Sigmoid colon (tissue), 6 donors: ENCODE measurements at regions not wholly inside any gene's neighbourhood (a gene's known extent, or its start where the extent isn't known, plus 50 kb on each side); places are given as distances from the start of the nearest gene placed in this dataset.

Experiments
- DNase-seq: peaks from one replicate; pipeline ENCODE4 v3.0.0-alpha.2; 2019
- H3K27ac ChIP-seq, 4 donors: fragments of 200-600 bp; sonication (generic); one replicate each; pipeline ENCODE4 v1.5.1; 2016 to 2019; ENCODE audit warnings: mild to moderate bottlenecking in 1 of 4
- H3K27me3 ChIP-seq, 3 donors: fragments of 200-600 bp; sonication (generic); one replicate each; pipeline ENCODE4 v1.5.1; 2019; ENCODE audit warnings: mild to moderate bottlenecking in 1 of 3
- H3K36me3 ChIP-seq, 4 donors: fragments of 200-600 bp; sonication (generic); one replicate each; pipeline ENCODE4 v1.5.1; 2016 to 2019
- H3K4me1 ChIP-seq, 4 donors: fragments of 200-600 bp; sonication (generic); one replicate each; pipeline ENCODE4 v1.5.1; 2017 to 2019
- H3K4me3 ChIP-seq, 4 donors: fragments of 200-600 bp; sonication (generic); one replicate each; pipeline ENCODE4 v1.5.1; 2017 to 2019; ENCODE audit warnings: mild to moderate bottlenecking in 2 of 4, moderate library complexity in 1 of 4
- H3K9me3 ChIP-seq, 4 donors: fragments of 200-600 bp in 3 of 4; sonication (generic) in 3 of 4; one replicate each; pipeline versions ENCODE4 v1.5.1 to v1.6.1; 2013 to 2019
- EP300 ChIP-seq, 4 donors: sonication (generic); formaldehyde crosslinking; IDR thresholded peaks; one replicate each; pipeline ENCODE4 v1.6.1; 2017; ENCODE audit warnings: antibody characterized with exemption in 4 of 4
- POLR2A ChIP-seq, 2 donors: fragments of 450-650 bp; IDR thresholded peaks; one replicate each; pipeline ENCODE4 v1.6.1; 2016; ENCODE audit warnings: antibody characterized with exemption in 2 of 2, mild to moderate bottlenecking in 2 of 2, moderate library complexity in 2 of 2
- POLR2AphosphoS5 ChIP-seq, 4 donors: sonication (generic); formaldehyde crosslinking; IDR thresholded peaks; one replicate each; pipeline ENCODE4 v1.6.1; 2017; ENCODE audit warnings: antibody characterized with exemption in 4 of 4
- WGBS, 2 donors: extraction: QIAGEN DNeasy Blood & Tissue Kit; methylation state at CpG; one replicate each; pipeline ENCODE4 v1.1.7; 2013; 5-methylcytosine and 5-hydroxymethylcytosine counted together
- intact Hi-C: fragments of 100-400 bp; cut with DNase I; formaldehyde crosslinking; loops from one replicate; pipeline ENCODE4 v1.15.1; 2023
- TF ChIP-seq, protein P1 (sequence below), 4 experiments: fragments of 450-650 bp in 3 of 4; fragments of 200-600 bp in 1 of 4; IDR thresholded peaks; one replicate each; pipeline ENCODE4 v1.5.1; 2016 to 2019; ENCODE audit warnings: antibody characterized with exemption in 4 of 4, mild to moderate bottlenecking in 3 of 4, moderate library complexity in 2 of 4
- donor health status: healthy with polysubstance abuse.
- donor health status: healthy.

DNA sequence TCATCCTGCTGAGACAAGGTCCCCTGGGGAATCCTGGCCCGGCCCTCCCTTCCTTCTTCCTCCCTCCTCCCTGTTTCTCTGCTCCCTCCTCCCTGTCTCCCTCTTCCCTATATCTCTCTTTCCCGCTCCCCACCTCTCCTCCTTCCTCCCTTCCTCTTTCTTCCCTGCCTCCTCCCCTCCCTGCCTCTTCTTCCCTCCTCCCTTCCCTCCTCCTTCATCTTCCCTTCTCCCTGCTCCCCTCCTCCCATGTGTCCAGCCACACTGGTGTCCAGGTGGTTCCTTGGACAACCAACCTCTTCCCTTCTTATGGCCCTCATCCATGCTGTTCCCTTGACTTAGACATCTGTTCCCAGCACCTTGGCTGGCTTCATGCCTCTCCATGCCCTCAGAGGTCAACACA, 258.1 kb downstream of the MN1 start:
- H3K27me3 ChIP-seq, result peaks cover 0 to 5% (median 0%) of the 10 kb centered on the region in 3 donors
- intact Hi-C loops, result no loop called here
- DNase-seq, result no peak
- 76 to 90% methylated on average over 2 of the region's 2 CpGs for WGBS, 2 donors
- H3K4me1 ChIP-seq, result no peaks in the 10 kb centered on the region
- H3K27ac ChIP-seq, result no peak overlapping the region
- TF ChIP-seq POLR2AphosphoS5 (IDR thresholded peaks at IDR 0.05) (no peak), EP300 (IDR thresholded peaks at IDR 0.05) (no peak), POLR2A (IDR thresholded peaks at IDR 0.05) (no peak)
- TF ChIP-seq, protein P1, sequence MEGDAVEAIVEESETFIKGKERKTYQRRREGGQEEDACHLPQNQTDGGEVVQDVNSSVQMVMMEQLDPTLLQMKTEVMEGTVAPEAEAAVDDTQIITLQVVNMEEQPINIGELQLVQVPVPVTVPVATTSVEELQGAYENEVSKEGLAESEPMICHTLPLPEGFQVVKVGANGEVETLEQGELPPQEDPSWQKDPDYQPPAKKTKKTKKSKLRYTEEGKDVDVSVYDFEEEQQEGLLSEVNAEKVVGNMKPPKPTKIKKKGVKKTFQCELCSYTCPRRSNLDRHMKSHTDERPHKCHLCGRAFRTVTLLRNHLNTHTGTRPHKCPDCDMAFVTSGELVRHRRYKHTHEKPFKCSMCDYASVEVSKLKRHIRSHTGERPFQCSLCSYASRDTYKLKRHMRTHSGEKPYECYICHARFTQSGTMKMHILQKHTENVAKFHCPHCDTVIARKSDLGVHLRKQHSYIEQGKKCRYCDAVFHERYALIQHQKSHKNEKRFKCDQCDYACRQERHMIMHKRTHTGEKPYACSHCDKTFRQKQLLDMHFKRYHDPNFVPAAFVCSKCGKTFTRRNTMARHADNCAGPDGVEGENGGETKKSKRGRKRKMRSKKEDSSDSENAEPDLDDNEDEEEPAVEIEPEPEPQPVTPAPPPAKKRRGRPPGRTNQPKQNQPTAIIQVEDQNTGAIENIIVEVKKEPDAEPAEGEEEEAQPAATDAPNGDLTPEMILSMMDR (IDR thresholded peaks at IDR 0.05), result no peak
- no peak overlapping the region for H3K4me3 ChIP-seq
- no peaks in the 10 kb centered on the region for H3K9me3 ChIP-seq
- H3K36me3 ChIP-seq, result no peaks in the 10 kb centered on the region

DNA sequence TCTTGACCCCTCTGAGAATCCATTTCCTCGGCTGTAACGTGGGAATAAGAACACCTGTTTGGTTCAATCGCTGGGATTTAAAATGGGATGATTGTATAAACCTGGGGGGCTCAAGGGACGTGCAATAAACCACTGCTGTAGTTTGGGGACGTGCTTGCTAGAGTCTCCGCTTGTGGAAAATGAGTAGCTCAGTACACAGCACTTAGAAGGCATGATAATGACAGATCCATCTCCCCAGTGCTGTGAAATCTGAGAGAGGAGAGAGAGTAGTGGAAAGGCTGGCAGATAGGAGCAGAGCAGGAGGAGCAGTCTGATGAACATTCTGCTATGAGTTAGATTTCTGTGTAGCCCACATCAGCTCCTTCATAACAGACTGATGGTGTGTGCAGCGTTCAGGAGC, 256.5 kb downstream of the MN1 start:
- Histone ChIP-seq H3K36me3 (no peaks in the 10 kb centered on the region), H3K27ac (no peak overlapping the region), H3K9me3 (no peaks in the 10 kb centered on the region), H3K4me1 (no peaks in the 10 kb centered on the region), H3K27me3 (peaks cover 0 to 5% (median 0%) of the 10 kb centered on the region in 3 donors), H3K4me3 (no peak overlapping the region)
- intact Hi-C loops, result no loop called here
- 62 to 79% methylated on average over 7 of the region's 7 CpGs for WGBS, 2 donors
- TF ChIP-seq EP300 (IDR thresholded peaks at IDR 0.05) (no peak), POLR2AphosphoS5 (IDR thresholded peaks at IDR 0.05) (no peak), POLR2A (IDR thresholded peaks at IDR 0.05) (no peak)
- TF ChIP-seq, protein P1 (IDR thresholded peaks at IDR 0.05), result no peak
- DNase-seq, result no peak

DNA sequence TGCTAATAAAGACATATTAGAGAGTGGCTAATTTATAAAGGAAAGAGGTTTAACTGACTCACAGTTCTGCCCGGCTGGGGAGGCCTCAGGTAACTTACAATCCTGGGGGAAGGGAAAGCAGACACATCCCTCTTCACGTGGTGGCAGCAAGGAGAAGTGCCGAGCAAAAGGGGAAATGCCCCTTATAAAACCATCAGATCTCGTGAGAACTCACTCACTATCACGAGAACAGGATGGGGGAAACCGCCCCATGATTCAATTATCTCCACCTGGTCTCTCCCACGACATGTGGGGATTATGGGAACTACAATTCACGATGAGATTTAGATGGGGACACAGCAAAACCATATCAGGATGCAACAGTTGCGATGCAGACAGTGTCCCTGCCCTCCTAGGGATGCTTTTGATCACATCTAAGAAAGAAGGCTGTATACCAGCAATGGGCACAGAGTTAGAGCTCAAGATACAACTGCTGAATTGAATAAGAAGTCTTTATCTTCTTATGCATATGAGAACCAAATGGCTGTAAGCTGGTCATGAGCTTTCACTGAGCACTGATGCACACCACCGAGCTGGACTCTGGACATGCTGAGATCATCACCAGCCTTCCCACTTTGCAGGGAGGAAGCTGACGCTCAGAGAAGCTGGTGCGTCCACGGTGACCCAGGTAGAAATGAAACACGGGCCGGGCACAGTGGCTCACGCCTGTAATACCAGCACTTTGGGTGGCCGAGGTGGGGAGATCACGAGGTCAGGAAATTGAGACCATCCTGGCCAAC, 255.2 kb downstream of the MN1 start:
- Histone ChIP-seq H3K36me3 (no peaks in the 10 kb centered on the region), H3K9me3 (no peaks in the 10 kb centered on the region), H3K4me3 (no peak overlapping the region), H3K27ac (no peak overlapping the region), H3K27me3 (peaks cover 0 to 5% (median 0%) of the 10 kb centered on the region in 3 donors), H3K4me1 (no peaks in the 10 kb centered on the region)
- 67 to 71% methylated on average over 18 of the region's 18 CpGs for WGBS, 2 donors
- DNase-seq, result no peak
- intact Hi-C loops, result no loop called here
- TF ChIP-seq POLR2A (IDR thresholded peaks at IDR 0.05) (no peak), EP300 (IDR thresholded peaks at IDR 0.05) (no peak), POLR2AphosphoS5 (IDR thresholded peaks at IDR 0.05) (no peak)
- TF ChIP-seq, protein P1 (IDR thresholded peaks at IDR 0.05), result no peak

DNA sequence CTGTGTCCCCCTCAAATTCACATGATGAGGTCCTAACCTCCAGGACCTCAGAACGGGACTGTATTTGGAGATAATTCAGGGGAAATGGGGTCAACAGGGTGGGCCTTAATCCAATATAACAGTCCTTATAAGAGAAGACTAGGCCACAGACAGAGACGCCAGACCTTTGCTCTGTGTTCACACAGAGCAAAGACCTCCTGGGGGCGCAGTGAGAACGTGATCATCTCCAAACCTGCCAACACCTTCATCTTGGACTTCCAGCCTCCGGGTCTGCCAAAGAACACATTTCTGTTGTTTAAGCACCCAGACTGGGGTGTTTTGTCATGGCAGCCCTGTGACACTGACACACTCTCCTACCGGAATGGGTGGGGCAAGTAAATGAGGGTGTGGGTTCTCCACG, 250.2 kb downstream of the MN1 start:
- TF ChIP-seq POLR2A (IDR thresholded peaks at IDR 0.05), result no peak
- no peak for TF ChIP-seq EP300 (IDR thresholded peaks at IDR 0.05)
- TF ChIP-seq POLR2AphosphoS5 (IDR thresholded peaks at IDR 0.05), result no peak
- TF ChIP-seq, protein P1 (IDR thresholded peaks at IDR 0.05), result no peak
- no peak for DNase-seq
- H3K27ac ChIP-seq, result no peak overlapping the region
- WGBS, 2 donors, result 81 to 90% methylated on average over 7 of the region's 7 CpGs
- H3K9me3 ChIP-seq, result peaks cover 0 to 3% (median 0%) of the 10 kb centered on the region in 4 donors
- H3K27me3 ChIP-seq, result no peaks in the 10 kb centered on the region
- no peaks in the 10 kb centered on the region for H3K36me3 ChIP-seq
- intact Hi-C loops, result no loop called here
- no peak overlapping the region for H3K4me3 ChIP-seq
- peaks cover 0 to 5% (median 0%) of the 10 kb centered on the region in 4 donors for H3K4me1 ChIP-seq
